ENCODE measurements at regions not wholly inside any gene's neighbourhood (a gene's known extent, or its start where the extent isn't known, plus 50 kb on each side); places are given as distances from the start of the nearest gene placed in this dataset.

DNA sequence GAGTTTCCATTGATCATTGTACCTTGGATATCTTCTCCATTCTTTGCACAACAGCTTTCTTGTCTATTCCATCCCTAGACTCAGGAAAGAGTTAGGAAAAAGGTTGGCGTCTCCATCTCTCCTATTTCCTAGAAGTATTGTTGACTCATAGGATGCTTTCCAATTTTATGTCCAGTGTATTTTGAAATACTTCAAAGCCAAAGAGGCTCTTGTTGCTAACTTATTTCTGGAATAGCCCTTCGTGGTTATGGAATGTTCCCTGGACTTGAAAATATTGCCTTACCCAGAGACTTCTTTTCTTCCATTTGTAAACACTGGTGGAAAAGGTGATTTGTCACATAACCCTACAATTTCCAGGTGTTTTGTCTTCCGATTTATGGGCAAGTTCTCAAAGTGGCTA is 402.3 kb upstream of the ZNF608 start:
- no peak for TF ChIP-seq POLR2A (IDR thresholded peaks at IDR 0.05)
- Histone ChIP-seq H3K4me1 (replicated peaks in 1 of 2) (no peaks in the 10 kb centered on the region), H3K4me3 (no peak overlapping the region), H3K9me3 (replicated peaks in 1 of 3) (no peaks in the 10 kb centered on the region), H3K27ac (no peak overlapping the region), H3K36me3 (replicated peaks in 1 of 2) (no peaks in the 10 kb centered on the region), H3K27me3 (no peaks in the 10 kb centered on the region)
- 70 to 85% (median 75%) methylated on average over 3 of the region's 3 CpGs for WGBS, 4 donors
- intact Hi-C loops (cut with DNase I) = no loop called here
- no peak for DNase-seq

DNA sequence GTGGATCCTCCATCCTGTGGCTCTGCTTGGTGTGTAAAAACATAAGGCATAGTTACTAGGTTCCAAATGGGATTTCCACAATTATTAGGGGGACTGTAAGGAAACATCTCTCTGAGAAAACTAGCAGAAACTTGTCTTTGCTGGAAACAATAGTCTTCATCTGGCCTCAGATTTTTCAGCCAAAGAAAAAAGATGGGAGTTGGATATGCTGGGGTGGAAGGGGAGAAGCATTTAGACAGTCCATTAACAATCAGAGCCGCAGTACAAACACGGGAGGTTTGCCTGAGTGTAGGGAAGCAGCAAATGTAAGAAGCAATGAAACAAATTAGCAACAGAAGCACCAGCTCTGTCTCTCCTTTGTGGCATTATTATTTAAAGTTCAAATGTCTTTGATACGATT is 402.7 kb upstream of the ZNF608 start:
- Histone ChIP-seq H3K36me3 (replicated peaks in 1 of 2) (no peaks in the 10 kb centered on the region), H3K4me1 (replicated peaks in 1 of 2) (no peaks in the 10 kb centered on the region), H3K9me3 (replicated peaks in 1 of 3) (no peaks in the 10 kb centered on the region), H3K27me3 (no peaks in the 10 kb centered on the region), H3K4me3 (no peak overlapping the region), H3K27ac (no peak overlapping the region)
- 49 to 78% (median 63%) methylated on average over 3 of the region's 3 CpGs for WGBS, 4 donors
- no peak for TF ChIP-seq POLR2A (IDR thresholded peaks at IDR 0.05)
- TF ChIP-seq, protein P1, sequence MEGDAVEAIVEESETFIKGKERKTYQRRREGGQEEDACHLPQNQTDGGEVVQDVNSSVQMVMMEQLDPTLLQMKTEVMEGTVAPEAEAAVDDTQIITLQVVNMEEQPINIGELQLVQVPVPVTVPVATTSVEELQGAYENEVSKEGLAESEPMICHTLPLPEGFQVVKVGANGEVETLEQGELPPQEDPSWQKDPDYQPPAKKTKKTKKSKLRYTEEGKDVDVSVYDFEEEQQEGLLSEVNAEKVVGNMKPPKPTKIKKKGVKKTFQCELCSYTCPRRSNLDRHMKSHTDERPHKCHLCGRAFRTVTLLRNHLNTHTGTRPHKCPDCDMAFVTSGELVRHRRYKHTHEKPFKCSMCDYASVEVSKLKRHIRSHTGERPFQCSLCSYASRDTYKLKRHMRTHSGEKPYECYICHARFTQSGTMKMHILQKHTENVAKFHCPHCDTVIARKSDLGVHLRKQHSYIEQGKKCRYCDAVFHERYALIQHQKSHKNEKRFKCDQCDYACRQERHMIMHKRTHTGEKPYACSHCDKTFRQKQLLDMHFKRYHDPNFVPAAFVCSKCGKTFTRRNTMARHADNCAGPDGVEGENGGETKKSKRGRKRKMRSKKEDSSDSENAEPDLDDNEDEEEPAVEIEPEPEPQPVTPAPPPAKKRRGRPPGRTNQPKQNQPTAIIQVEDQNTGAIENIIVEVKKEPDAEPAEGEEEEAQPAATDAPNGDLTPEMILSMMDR (IDR thresholded peaks at IDR 0.05) = no peak
- intact Hi-C loops (cut with DNase I) = no loop called here
- no peak for DNase-seq

DNA sequence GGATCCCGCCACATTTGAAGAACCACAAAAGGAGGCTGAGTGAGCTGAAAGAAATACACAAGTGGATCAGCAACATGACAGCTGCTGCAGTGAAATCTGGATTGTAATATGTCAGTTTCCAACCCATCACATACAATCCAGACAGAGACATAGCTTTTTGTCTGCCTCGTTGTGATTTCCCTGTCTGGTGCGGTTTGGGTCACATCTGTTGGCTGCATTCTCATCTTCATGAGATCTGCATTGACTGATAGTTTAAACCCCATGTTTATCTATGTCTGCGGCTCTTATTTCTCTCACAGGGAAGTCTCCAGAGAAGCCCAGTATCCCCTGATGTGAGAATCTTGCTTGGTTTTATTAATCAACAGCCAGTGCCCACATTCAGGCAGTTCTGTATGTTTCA is 403.1 kb upstream of the ZNF608 start:
- Histone ChIP-seq H3K36me3 (replicated peaks in 1 of 2) (no peaks in the 10 kb centered on the region), H3K27ac (no peak overlapping the region), H3K27me3 (no peaks in the 10 kb centered on the region), H3K4me3 (no peak overlapping the region), H3K9me3 (replicated peaks in 1 of 3) (no peaks in the 10 kb centered on the region), H3K4me1 (replicated peaks in 1 of 2) (no peaks in the 10 kb centered on the region)
- intact Hi-C loops (cut with DNase I) = no loop called here
- WGBS, 4 donors = 62 to 80% (median 76%) methylated on average over 4 of the region's 4 CpGs
- no peak for DNase-seq
- TF ChIP-seq, protein P1 (IDR thresholded peaks at IDR 0.05) = no peak
- TF ChIP-seq POLR2A (IDR thresholded peaks at IDR 0.05) = no peak

DNA sequence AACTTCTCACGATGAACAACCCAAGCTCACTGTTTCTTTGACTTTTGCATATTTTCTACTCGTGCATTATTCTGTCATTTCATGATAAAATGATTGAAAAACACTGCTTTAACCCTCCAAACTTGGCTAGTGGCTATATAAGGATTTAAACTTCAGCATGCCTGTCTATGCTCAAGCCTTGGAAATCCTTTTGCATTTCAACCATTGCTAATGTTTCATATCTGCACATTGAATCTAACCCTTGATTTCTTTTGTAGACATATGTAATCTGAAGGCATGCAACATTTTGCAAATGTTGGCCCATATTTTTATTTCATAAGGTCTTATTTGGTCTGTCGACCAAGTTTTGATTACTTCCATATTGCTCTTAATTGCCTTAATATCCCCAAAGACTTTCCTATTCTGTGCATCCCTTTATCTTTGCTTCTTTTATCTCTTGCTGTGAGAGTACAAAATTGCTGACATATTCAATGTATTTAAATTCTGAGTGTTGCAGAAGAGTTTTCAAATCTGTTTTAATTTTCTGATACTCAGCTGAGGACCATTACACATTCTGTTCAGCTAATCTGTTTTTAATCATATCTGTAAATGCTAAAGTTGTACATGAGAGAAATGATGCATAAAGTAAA is 403.7 kb upstream of the ZNF608 start:
- DNase-seq = no peak
- intact Hi-C loops (cut with DNase I) = no loop called here
- Histone ChIP-seq H3K27ac (no peak overlapping the region), H3K36me3 (replicated peaks in 1 of 2) (no peaks in the 10 kb centered on the region), H3K4me1 (replicated peaks in 1 of 2) (no peaks in the 10 kb centered on the region), H3K4me3 (no peak overlapping the region), H3K9me3 (replicated peaks in 1 of 3) (no peaks in the 10 kb centered on the region), H3K27me3 (no peaks in the 10 kb centered on the region)
- TF ChIP-seq, protein P1 (IDR thresholded peaks at IDR 0.05) = no peak
- no peak for TF ChIP-seq POLR2A (IDR thresholded peaks at IDR 0.05)
- 66 to 72% (median 70%) methylated on average over 3 of the region's 3 CpGs for WGBS, 4 donors
